ENCODE measurements at regions not wholly inside any gene's neighbourhood (a gene's known extent, or its start where the extent isn't known, plus 50 kb on each side); places are given as distances from the start of the nearest gene placed in this dataset.

- H3K27ac Mint-ChIP-seq: no peak overlapping the region
- CTCF ChIA-PET: no interaction called here
- no peaks in the 10 kb centered on the region for H3K4me1 Mint-ChIP-seq (ENCODE audit: low read depth)
- H3K4me3 Mint-ChIP-seq: no peak overlapping the region
- TF ChIP-seq CTCF (IDR thresholded peaks at IDR 0.05): no peak
- DNase-seq (no peak), ATAC-seq (no peak)
- POLR2A ChIA-PET: no interaction called here
- H3K9me3 Mint-ChIP-seq: peaks cover 26% of the 10 kb centered on the region
- no peaks in the 10 kb centered on the region for H3K27me3 Mint-ChIP-seq
- H3K36me3 Mint-ChIP-seq (ENCODE audit: low read depth): peaks cover 5% of the 10 kb centered on the region
- intact Hi-C loops (cut with micrococcal nuclease): no loop called here
These were observed 1957.5 kb upstream of the DEFB115 start for GRCh38 chr20:29299811-29300578.

GRCh38 chr20:29300579-29301551 lies 1956.6 kb upstream of the DEFB115 start:
- DNase-seq: no peak
- Mint-ChIP-seq H3K27me3 (no peaks in the 10 kb centered on the region), H3K4me3 (no peak overlapping the region), H3K27ac (no peak overlapping the region), H3K4me1 (ENCODE audit: low read depth) (no peaks in the 10 kb centered on the region), H3K36me3 (ENCODE audit: low read depth) (peaks cover 5% of the 10 kb centered on the region), H3K9me3 (peaks cover 32% of the 10 kb centered on the region)
- POLR2A ChIA-PET: no interaction called here
- no peak for ATAC-seq
- TF ChIP-seq CTCF (IDR thresholded peaks at IDR 0.05): no peak
- CTCF ChIA-PET: no interaction called here
- intact Hi-C loops (cut with micrococcal nuclease): no loop called here

GRCh38 chr20:29301624-29302259 lies 1955.7 kb upstream of the DEFB115 start:
- no peak overlapping the region for H3K27ac Mint-ChIP-seq
- ATAC-seq: no peak
- H3K9me3 Mint-ChIP-seq: peaks cover 36% of the 10 kb centered on the region
- H3K4me3 Mint-ChIP-seq: no peak overlapping the region
- POLR2A ChIA-PET: no interaction called here
- no peaks in the 10 kb centered on the region for H3K4me1 Mint-ChIP-seq (ENCODE audit: low read depth)
- CTCF ChIA-PET: no interaction called here
- H3K36me3 Mint-ChIP-seq (ENCODE audit: low read depth): peaks cover 5% of the 10 kb centered on the region
- intact Hi-C loops (cut with micrococcal nuclease): no loop called here
- DNase-seq: no peak
- no peaks in the 10 kb centered on the region for H3K27me3 Mint-ChIP-seq
- no peak for TF ChIP-seq CTCF (IDR thresholded peaks at IDR 0.05)

- no peaks in the 10 kb centered on the region for H3K4me1 Mint-ChIP-seq (ENCODE audit: low read depth)
- no peak for TF ChIP-seq CTCF (IDR thresholded peaks at IDR 0.05)
- intact Hi-C loops (cut with micrococcal nuclease): no loop called here
- ChIA-PET CTCF (no interaction called here), POLR2A (no interaction called here)
- DNase-seq (no peak), ATAC-seq (no peak)
- H3K36me3 Mint-ChIP-seq (ENCODE audit: low read depth): peaks cover 4% of the 10 kb centered on the region
- no peaks in the 10 kb centered on the region for H3K27me3 Mint-ChIP-seq
- no peak overlapping the region for H3K27ac Mint-ChIP-seq
- no peak overlapping the region for H3K4me3 Mint-ChIP-seq
- H3K9me3 Mint-ChIP-seq: peaks cover 34% of the 10 kb centered on the region
These were observed 1954.4 kb upstream of the DEFB115 start for GRCh38 chr20:29302979-29303644.

Measured in activated CD8-positive, alpha-beta T cell treated with anti-CD3 and anti-CD28 coated beads for 36 hours (primary cell).